Natural killer cell (primary cell): ENCODE measurements at regions not wholly inside any gene's neighbourhood (a gene's known extent, or its start where the extent isn't known, plus 50 kb on each side); places are given as distances from the start of the nearest gene placed in this dataset.

Experiments
- ATAC-seq, 3 donors: fragments of 150-1000 bp in 2 of 3; fragments of 200-7000 bp in 1 of 3; cut with Tn5 transposase; 1 replicate in 1 of 3; 2 replicates in 2 of 3; pipeline ENCODE4 v1.10.0; 2021; ENCODE audit warnings: mild to moderate bottlenecking in 2 of 3, moderate library complexity in 2 of 3
- DNase-seq, 2 donors: peaks; one replicate each; pipeline versions ENCODE4 v3.0.0 to v3.0.0-alpha.2; 2013 to 2021; ENCODE audit warnings: mixed read lengths in 1 of 2
- H3K27ac ChIP-seq: one replicate; pipeline ENCODE4 v1.5.1; 2013; ENCODE audit warnings: mild to moderate bottlenecking, low read length
- H3K27me3 ChIP-seq: one replicate; pipeline ENCODE4 v1.6.1; 2013; ENCODE audit warnings: low read length; ENCODE audit not compliant: control insufficient read depth, insufficient read depth
- H3K36me3 ChIP-seq: one replicate; pipeline ENCODE4 v1.6.1; 2013; ENCODE audit warnings: low read length; ENCODE audit not compliant: control insufficient read depth, insufficient read depth
- H3K4me1 ChIP-seq: one replicate; pipeline ENCODE4 v1.6.1; 2013; ENCODE audit warnings: low read length; ENCODE audit not compliant: control insufficient read depth, insufficient read depth
- H3K4me3 ChIP-seq: one replicate; pipeline ENCODE4 v1.5.1; 2013; ENCODE audit warnings: low read length
- H3K9me3 ChIP-seq: one replicate; pipeline ENCODE4 v1.6.1; 2013; ENCODE audit warnings: low read length; ENCODE audit not compliant: control insufficient read depth, insufficient read depth
- H3K27ac Mint-ChIP-seq, 2 donors: one replicate each; pipeline ENCODE4 v1.8.0; 2022; ENCODE audit warnings: mild to moderate bottlenecking in 2 of 2, mixed read lengths in 2 of 2, moderate library complexity in 1 of 2
- H3K27me3 Mint-ChIP-seq, 2 donors: one replicate each; pipeline ENCODE4 v1.8.0; 2022; ENCODE audit warnings: low read depth in 2 of 2, mixed read lengths in 2 of 2
- H3K36me3 Mint-ChIP-seq: one replicate; pipeline ENCODE4 v1.8.0; 2022; ENCODE audit warnings: mixed read lengths
- H3K4me1 Mint-ChIP-seq, 2 donors: one replicate each; pipeline ENCODE4 v1.8.0; 2022; ENCODE audit warnings: mixed read lengths in 2 of 2
- H3K4me3 Mint-ChIP-seq: one replicate; pipeline ENCODE4 v1.8.0; 2022; ENCODE audit warnings: mild to moderate bottlenecking, moderate library complexity, mixed read lengths
- H3K9me3 Mint-ChIP-seq, 2 donors: one replicate each; pipeline ENCODE4 v1.8.0; 2022; ENCODE audit warnings: mixed read lengths in 2 of 2
- CTCF ChIP-seq: fragments of 200-600 bp; IDR thresholded peaks from one replicate; pipeline ENCODE4 v1.8.0; 2022; ENCODE audit warnings: antibody characterized with exemption
- WGBS: methylation state at CpG from one replicate; pipeline ENCODE4 v1.1.7; 2013; ENCODE audit warnings: missing lambda C conversion rate; ENCODE audit not compliant: insufficient coverage; 5-methylcytosine and 5-hydroxymethylcytosine counted together
- intact Hi-C: fragments of 100-400 bp; cut with micrococcal nuclease; formaldehyde crosslinking; loops from one replicate; pipeline ENCODE4 v1.14.2; 2022

GRCh38 chr2:128778843-128779242, 460.2 kb upstream of the HS6ST1 start:
- intact Hi-C loops, result no loop called here
- Histone ChIP-seq H3K4me1 (no peaks in the 10 kb centered on the region), H3K9me3 (no peaks in the 10 kb centered on the region), H3K27me3 (no peaks in the 10 kb centered on the region), H3K4me3 (no peak overlapping the region), H3K27ac (no peak overlapping the region), H3K36me3 (no peaks in the 10 kb centered on the region)
- 88% methylated on average over 1 of the region's 2 CpGs for WGBS
- no peak for DNase-seq
- no peak overlapping the region for H3K4me3 Mint-ChIP-seq
- H3K27me3 Mint-ChIP-seq, result no peaks in the 10 kb centered on the region
- no peaks in the 10 kb centered on the region for H3K4me1 Mint-ChIP-seq
- no peak for TF ChIP-seq CTCF
- no peak for ATAC-seq
- H3K9me3 Mint-ChIP-seq, result no peaks in the 10 kb centered on the region
- H3K27ac Mint-ChIP-seq, result no peak overlapping the region
- H3K36me3 Mint-ChIP-seq, result no peaks in the 10 kb centered on the region

- no peaks in the 10 kb centered on the region for H3K36me3 ChIP-seq
- H3K9me3 ChIP-seq, result no peaks in the 10 kb centered on the region
- Mint-ChIP-seq H3K36me3 (no peaks in the 10 kb centered on the region), H3K4me3 (no peak overlapping the region), H3K4me1 (no peaks in the 10 kb centered on the region), H3K27me3 (no peaks in the 10 kb centered on the region), H3K9me3 (no peaks in the 10 kb centered on the region), H3K27ac (no peak overlapping the region)
- WGBS, result 96% methylated on average over 9 of the region's 9 CpGs
- intact Hi-C loops, result no loop called here
- H3K4me1 ChIP-seq, result no peaks in the 10 kb centered on the region
- H3K27me3 ChIP-seq, result no peaks in the 10 kb centered on the region
- ATAC-seq (no peak), DNase-seq (no peak)
- TF ChIP-seq CTCF, result no peak
- no peak overlapping the region for H3K27ac ChIP-seq
- H3K4me3 ChIP-seq, result no peak overlapping the region
These were observed 460.8 kb upstream of the HS6ST1 start for GRCh38 chr2:128779301-128780095.

- no peak overlapping the region for H3K27ac ChIP-seq
- no peak for DNase-seq
- no peaks in the 10 kb centered on the region for H3K36me3 Mint-ChIP-seq
- H3K27me3 ChIP-seq, result no peaks in the 10 kb centered on the region
- H3K9me3 ChIP-seq, result no peaks in the 10 kb centered on the region
- WGBS, result 83% methylated on average over 5 of the region's 5 CpGs
- H3K4me3 ChIP-seq, result no peak overlapping the region
- no peaks in the 10 kb centered on the region for H3K9me3 Mint-ChIP-seq
- no peaks in the 10 kb centered on the region for H3K4me1 ChIP-seq
- H3K36me3 ChIP-seq, result no peaks in the 10 kb centered on the region
- no peak overlapping the region for H3K4me3 Mint-ChIP-seq
- H3K4me1 Mint-ChIP-seq, result no peaks in the 10 kb centered on the region
- no peaks in the 10 kb centered on the region for H3K27me3 Mint-ChIP-seq
- intact Hi-C loops, result no loop called here
- ATAC-seq, result no peak
- H3K27ac Mint-ChIP-seq, result no peak overlapping the region
- no peak for TF ChIP-seq CTCF
These were observed 461.9 kb upstream of the HS6ST1 start for GRCh38 chr2:128780434-128781080.
